Smooth muscle cell (in vitro differentiated cells): ENCODE measurements at regions not wholly inside any gene's neighbourhood (a gene's known extent, or its start where the extent isn't known, plus 50 kb on each side); places are given as distances from the start of the nearest gene placed in this dataset.

ENCODE experiments used
- DNase-seq: peaks from one replicate; lab custom pipeline; 2025; ENCODE audit not compliant: unreplicated experiment; lab: John Stamatoyannopoulos, UW
- H2AFZ ChIP-seq: fragments of 200-600 bp; sonication (generic); 2 replicates; pipeline ENCODE4 v1.6.0; 2016; ENCODE audit warnings: antibody characterized with exemption, low read depth, mild to moderate bottlenecking
- H3F3A ChIP-seq: fragments of 200-600 bp; sonication (generic); 2 replicates; pipeline ENCODE4 v1.6.0; 2017; ENCODE audit warnings: antibody characterized with exemption, low read depth
- H3K27ac ChIP-seq: fragments of 200-600 bp; sonication (generic); 2 replicates; pipeline ENCODE4 v1.5.1; 2016; ENCODE audit warnings: low read depth, mild to moderate bottlenecking
- H3K27me3 ChIP-seq: fragments of 200-600 bp; sonication (generic); 2 replicates; pipeline ENCODE4 v1.6.1; 2016; ENCODE audit warnings: low read depth, mild to moderate bottlenecking
- H3K36me3 ChIP-seq: fragments of 200-600 bp; sonication (generic); 2 replicates; pipeline ENCODE4 v1.5.1; 2016; ENCODE audit warnings: low read depth
- H3K4me1 ChIP-seq: fragments of 200-600 bp; sonication (generic); 2 replicates; pipeline ENCODE4 v1.5.1; 2016; ENCODE audit warnings: low read depth
- H3K4me2 ChIP-seq: fragments of 200-600 bp; sonication (generic); 2 replicates; pipeline ENCODE4 v1.6.0; 2016; ENCODE audit warnings: mild to moderate bottlenecking
- H3K4me3 ChIP-seq: fragments of 200-600 bp; sonication (generic); 2 replicates; pipeline ENCODE4 v1.5.1; 2016; ENCODE audit warnings: mild to moderate bottlenecking
- H3K79me2 ChIP-seq: fragments of 200-600 bp; sonication (generic); 2 replicates; pipeline ENCODE4 v1.6.0; 2016; ENCODE audit warnings: low read depth, mild to moderate bottlenecking
- H3K9ac ChIP-seq: fragments of 200-600 bp; sonication (generic); 2 replicates; pipeline ENCODE4 v1.6.0; 2016; ENCODE audit warnings: low read depth
- H3K9me3 ChIP-seq: fragments of 200-600 bp; sonication (generic); replicated peaks from 2 replicates; pipeline ENCODE4 v1.5.1; 2016; ENCODE audit warnings: low read depth
- H4K20me1 ChIP-seq: fragments of 200-600 bp; sonication (generic); 2 replicates; pipeline ENCODE4 v1.6.0; 2016; ENCODE audit warnings: low read depth
- WGBS: methylation state at CpG from one replicate; pipeline ENCODE4 v1.1.7; 2016; ENCODE audit warnings: low lambda C conversion rate; 5-methylcytosine and 5-hydroxymethylcytosine counted together
- TF ChIP-seq, protein P1 (sequence below): fragments of 200-600 bp; sonication (generic); IDR thresholded peaks from 2 replicates; pipeline ENCODE4 v1.5.1; 2017; ENCODE audit warnings: borderline replicate concordance, mild to moderate bottlenecking, antibody characterized with exemption; ENCODE audit not compliant: insufficient read depth, poor library complexity, severe bottlenecking

DNA sequence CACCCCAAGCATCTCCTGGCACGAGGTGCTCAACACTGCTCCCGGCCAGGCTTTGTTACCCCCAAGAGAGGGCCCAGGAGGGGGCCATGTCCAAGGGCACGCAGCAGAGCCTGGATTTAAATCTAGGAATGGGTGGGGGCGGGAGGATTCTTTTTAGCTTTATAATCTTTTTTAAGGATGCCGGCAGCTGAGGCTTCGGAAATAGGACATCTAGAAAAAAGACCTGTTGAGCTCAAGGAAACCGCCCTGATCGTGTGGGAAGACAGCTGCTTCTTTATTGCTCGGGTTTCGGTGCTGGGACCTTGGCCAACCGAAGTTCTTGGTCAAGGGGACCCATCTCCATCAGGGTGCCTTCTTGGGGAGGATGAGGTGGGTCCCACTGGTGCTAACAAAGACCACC is 317.9 kb downstream of the CTTN start:
- H3K9ac ChIP-seq, result no peak overlapping the region
- TF ChIP-seq, protein P1, sequence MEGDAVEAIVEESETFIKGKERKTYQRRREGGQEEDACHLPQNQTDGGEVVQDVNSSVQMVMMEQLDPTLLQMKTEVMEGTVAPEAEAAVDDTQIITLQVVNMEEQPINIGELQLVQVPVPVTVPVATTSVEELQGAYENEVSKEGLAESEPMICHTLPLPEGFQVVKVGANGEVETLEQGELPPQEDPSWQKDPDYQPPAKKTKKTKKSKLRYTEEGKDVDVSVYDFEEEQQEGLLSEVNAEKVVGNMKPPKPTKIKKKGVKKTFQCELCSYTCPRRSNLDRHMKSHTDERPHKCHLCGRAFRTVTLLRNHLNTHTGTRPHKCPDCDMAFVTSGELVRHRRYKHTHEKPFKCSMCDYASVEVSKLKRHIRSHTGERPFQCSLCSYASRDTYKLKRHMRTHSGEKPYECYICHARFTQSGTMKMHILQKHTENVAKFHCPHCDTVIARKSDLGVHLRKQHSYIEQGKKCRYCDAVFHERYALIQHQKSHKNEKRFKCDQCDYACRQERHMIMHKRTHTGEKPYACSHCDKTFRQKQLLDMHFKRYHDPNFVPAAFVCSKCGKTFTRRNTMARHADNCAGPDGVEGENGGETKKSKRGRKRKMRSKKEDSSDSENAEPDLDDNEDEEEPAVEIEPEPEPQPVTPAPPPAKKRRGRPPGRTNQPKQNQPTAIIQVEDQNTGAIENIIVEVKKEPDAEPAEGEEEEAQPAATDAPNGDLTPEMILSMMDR, result no peak
- DNase-seq, result no peak
- H4K20me1 ChIP-seq, result no peaks in the 10 kb centered on the region
- H2AFZ ChIP-seq, result no peak overlapping the region
- no peaks in the 10 kb centered on the region for H3K9me3 ChIP-seq
- no peak overlapping the region for H3K4me3 ChIP-seq
- H3K36me3 ChIP-seq, result no peaks in the 10 kb centered on the region
- WGBS, result 87% methylated on average over 11 of the region's 11 CpGs
- no peaks in the 10 kb centered on the region for H3K27me3 ChIP-seq
- H3K79me2 ChIP-seq, result no peaks in the 10 kb centered on the region
- H3K4me1 ChIP-seq, result no peaks in the 10 kb centered on the region
- H3K27ac ChIP-seq, result no peak overlapping the region
- H3F3A ChIP-seq, result no peaks in the 10 kb centered on the region
- no peak overlapping the region for H3K4me2 ChIP-seq

DNA sequence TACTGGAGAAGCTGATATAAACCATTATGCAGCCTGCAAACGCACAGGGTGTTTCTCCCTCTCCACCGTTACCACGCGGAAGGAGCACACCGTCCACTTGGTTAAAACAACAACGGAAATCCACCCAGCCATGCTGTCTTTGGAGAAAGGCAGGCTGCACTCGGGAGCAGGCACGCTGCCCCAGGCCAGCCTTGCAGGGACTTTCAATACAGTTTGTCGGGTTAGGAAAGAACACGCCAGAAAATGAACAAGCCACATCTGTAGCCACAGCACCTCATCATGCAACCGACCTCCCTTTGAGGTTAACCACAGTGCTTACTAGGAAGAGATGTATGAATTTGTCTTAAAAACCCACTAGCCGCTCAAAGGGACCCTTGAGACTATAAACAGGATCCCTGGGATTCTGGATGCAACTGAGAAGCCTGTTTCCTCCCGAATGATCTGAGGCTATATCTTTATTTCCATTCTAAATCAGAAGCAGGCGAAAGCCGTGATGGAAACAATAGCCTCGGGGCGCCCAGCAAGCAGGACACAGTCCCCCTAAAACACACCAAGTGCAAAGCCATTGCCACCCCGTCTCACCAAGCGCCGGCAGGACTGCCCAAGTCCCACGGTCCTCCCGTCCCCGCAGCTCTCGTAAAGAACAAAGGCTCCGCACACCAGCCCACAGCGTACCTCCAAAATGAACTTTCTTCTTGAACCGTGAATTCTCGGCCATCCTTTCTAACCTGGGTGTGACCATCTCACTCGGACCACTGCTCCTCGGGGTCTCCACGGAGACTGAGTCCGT is 318.9 kb downstream of the CTTN start:
- Histone ChIP-seq H2AFZ (no peak overlapping the region), H3K9me3 (no peaks in the 10 kb centered on the region), H3K27me3 (peaks cover 3% of the 10 kb centered on the region), H3F3A (no peaks in the 10 kb centered on the region), H3K27ac (no peak overlapping the region), H3K36me3 (no peaks in the 10 kb centered on the region), H3K4me2 (no peak overlapping the region), H3K4me1 (no peaks in the 10 kb centered on the region), H3K9ac (no peak overlapping the region), H4K20me1 (no peaks in the 10 kb centered on the region), H3K79me2 (no peaks in the 10 kb centered on the region), H3K4me3 (no peak overlapping the region)
- TF ChIP-seq, protein P1, result no peak
- WGBS, result 83% methylated on average over 32 of the region's 32 CpGs
- DNase-seq, result no peak

DNA sequence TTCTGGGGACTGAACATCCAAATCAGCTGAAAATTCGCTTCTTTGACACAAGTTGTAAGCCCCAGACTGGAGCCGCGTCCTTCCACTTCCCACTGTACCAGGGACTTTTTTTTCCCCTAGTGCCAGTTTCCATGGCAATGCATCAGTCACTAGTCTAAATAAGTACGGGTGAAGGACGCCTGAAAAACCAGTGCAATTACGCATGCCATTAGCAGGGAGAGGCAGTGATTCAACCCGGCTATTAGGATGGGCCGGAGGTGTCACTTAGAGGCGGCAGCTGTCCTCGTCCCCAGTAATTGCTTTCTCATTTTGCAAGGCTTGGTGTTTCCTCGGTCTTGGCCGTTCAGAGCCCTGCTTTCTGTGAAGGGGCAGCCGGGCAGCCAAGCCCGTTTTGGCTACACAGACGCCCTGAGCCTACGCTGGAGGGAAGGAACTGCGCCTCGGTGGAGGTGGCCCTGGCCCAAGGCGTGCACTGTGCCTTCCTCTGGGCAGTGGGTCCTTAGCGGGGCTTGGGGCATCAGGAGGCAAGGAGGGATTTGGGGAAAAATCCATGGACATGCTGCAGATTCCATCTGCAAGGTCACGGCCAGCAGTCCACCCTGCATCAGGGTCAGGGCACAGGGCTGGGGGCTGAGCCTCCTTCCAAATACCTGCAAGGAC is 319.7 kb downstream of the CTTN start:
- peaks cover 5% of the 10 kb centered on the region for H3K27me3 ChIP-seq
- no peaks in the 10 kb centered on the region for H3K4me1 ChIP-seq
- no peaks in the 10 kb centered on the region for H3K79me2 ChIP-seq
- no peak overlapping the region for H3K4me2 ChIP-seq
- DNase-seq, result no peak
- H3K9ac ChIP-seq, result no peak overlapping the region
- 77% methylated on average over 21 of the region's 21 CpGs for WGBS
- no peaks in the 10 kb centered on the region for H3K36me3 ChIP-seq
- no peaks in the 10 kb centered on the region for H3F3A ChIP-seq
- H2AFZ ChIP-seq, result no peak overlapping the region
- TF ChIP-seq, protein P1, result no peak
- H3K4me3 ChIP-seq, result no peak overlapping the region
- H3K9me3 ChIP-seq, result no peaks in the 10 kb centered on the region
- no peak overlapping the region for H3K27ac ChIP-seq
- no peaks in the 10 kb centered on the region for H4K20me1 ChIP-seq
